Activated B cell treated with CpG ODN at 0.5 μM for 24 hours (primary cell): ENCODE measurements at regions not wholly inside any gene's neighbourhood (a gene's known extent, or its start where the extent isn't known, plus 50 kb on each side); places are given as distances from the start of the nearest gene placed in this dataset.

ENCODE experiments used
- ATAC-seq: fragments of 200-7000 bp; cut with Tn5 transposase; one replicate; pipeline ENCODE4 v1.10.0; 2021; ENCODE audit warnings: low read depth, mild to moderate bottlenecking, moderate library complexity
- CTCF ChIA-PET: fragments of 350-600 bp; sonication (Branson Sonifier 250); formaldehyde crosslinking; loops from one replicate; lab custom pipeline; 2021; ENCODE audit warnings: antibody characterized with exemption; lab: Charles Lee
- POLR2A ChIA-PET: fragments of 350-600 bp; sonication (Branson Sonifier 250); formaldehyde crosslinking; loops from one replicate; lab custom pipeline; 2021; ENCODE audit warnings: antibody characterized with exemption; lab: Charles Lee
- DNase-seq: peaks from one replicate; pipeline ENCODE4 v3.0.0; 2022
- H3K27ac Mint-ChIP-seq: one replicate; pipeline ENCODE4 v1.8.0; 2020; ENCODE audit warnings: mixed read lengths
- H3K27me3 Mint-ChIP-seq: one replicate; pipeline ENCODE4 v1.8.0; 2021; ENCODE audit warnings: mixed read lengths
- H3K36me3 Mint-ChIP-seq: one replicate; pipeline ENCODE4 v1.8.0; 2021; ENCODE audit warnings: low read depth, mixed read lengths
- H3K4me1 Mint-ChIP-seq: one replicate; pipeline ENCODE4 v1.8.0; 2021; ENCODE audit warnings: mixed read lengths
- H3K4me3 Mint-ChIP-seq: one replicate; pipeline ENCODE4 v1.8.0; 2020; ENCODE audit warnings: mild to moderate bottlenecking, mixed read lengths
- H3K9me3 Mint-ChIP-seq: one replicate; pipeline ENCODE4 v1.8.0; 2020; ENCODE audit warnings: mixed read lengths
- CTCF ChIP-seq: fragments of 200-600 bp; IDR thresholded peaks from one replicate; pipeline ENCODE4 v1.8.0; 2022; ENCODE audit warnings: antibody characterized with exemption, mild to moderate bottlenecking
- intact Hi-C: fragments of 100-400 bp; cut with micrococcal nuclease; formaldehyde crosslinking; loops from one replicate; pipeline ENCODE4 v1.15.1; 2024

- TF ChIP-seq CTCF, result no peak
- ChIA-PET CTCF (interaction anchor here (0.6 to 2.0 kb wide), 9 partner anchors 8 to 1747 kb away, joined by 3 to 7 read pairs (median 4); no protein-coding TSS in a partner anchor), POLR2A (no interaction called here)
- DNase-seq, result peak; percentile 37
- intact Hi-C loops, result loop anchor here (1.0 kb wide), 1 partner anchor 484 kb away; no protein-coding TSS in a partner anchor
- no peak overlapping the region for H3K27ac Mint-ChIP-seq
- H3K4me3 Mint-ChIP-seq, result no peak overlapping the region
- no peaks in the 10 kb centered on the region for H3K4me1 Mint-ChIP-seq
- peaks cover 6% of the 10 kb centered on the region for H3K27me3 Mint-ChIP-seq
- peak; percentile 60 for ATAC-seq
- no peaks in the 10 kb centered on the region for H3K9me3 Mint-ChIP-seq
- H3K36me3 Mint-ChIP-seq, result no peaks in the 10 kb centered on the region
Observed at GRCh38 chr14:34322940-34323418, 139.1 kb downstream of the SPTSSA start.

GRCh38 chr14:34319140-34319539 lies 142.9 kb downstream of the SPTSSA start:
- no peak for TF ChIP-seq CTCF
- Mint-ChIP-seq H3K27me3 (peaks cover 16% of the 10 kb centered on the region), H3K27ac (no peak overlapping the region), H3K9me3 (no peaks in the 10 kb centered on the region), H3K4me1 (no peaks in the 10 kb centered on the region), H3K4me3 (no peak overlapping the region), H3K36me3 (no peaks in the 10 kb centered on the region)
- intact Hi-C loops, result no loop called here
- ChIA-PET CTCF (no interaction called here), POLR2A (no interaction called here)
- ATAC-seq (no peak), DNase-seq (no peak)

GRCh38 chr14:34318014-34318413 lies 144.0 kb downstream of the SPTSSA start:
- H3K27ac Mint-ChIP-seq, result no peak overlapping the region
- H3K9me3 Mint-ChIP-seq, result no peaks in the 10 kb centered on the region
- H3K27me3 Mint-ChIP-seq, result peaks cover 24% of the 10 kb centered on the region
- CTCF ChIA-PET, result interaction anchor here (0.9 to 1.1 kb wide), 2 partner anchors 10 to 11 kb away, joined by 3 read pairs; no protein-coding TSS in a partner anchor
- H3K4me3 Mint-ChIP-seq, result no peak overlapping the region
- ATAC-seq (no peak), DNase-seq (no peak)
- no peak for TF ChIP-seq CTCF
- H3K36me3 Mint-ChIP-seq, result no peaks in the 10 kb centered on the region
- intact Hi-C loops, result no loop called here
- H3K4me1 Mint-ChIP-seq, result no peaks in the 10 kb centered on the region
- POLR2A ChIA-PET, result no interaction called here

GRCh38 chr14:34310724-34311123 lies 151.3 kb downstream of the SPTSSA start:
- intact Hi-C loops, result no loop called here
- H3K27ac Mint-ChIP-seq, result no peak overlapping the region
- H3K4me1 Mint-ChIP-seq, result no peaks in the 10 kb centered on the region
- peaks cover 25% of the 10 kb centered on the region for H3K27me3 Mint-ChIP-seq
- H3K9me3 Mint-ChIP-seq, result no peaks in the 10 kb centered on the region
- no peak for ATAC-seq
- H3K4me3 Mint-ChIP-seq, result no peak overlapping the region
- ChIA-PET POLR2A (no interaction called here), CTCF (interaction anchor here (0.9 to 2.0 kb wide), 3 partner anchors 12 to 21 kb away, joined by 3 to 7 read pairs (median 3); no protein-coding TSS in a partner anchor)
- H3K36me3 Mint-ChIP-seq, result no peaks in the 10 kb centered on the region
- no peak for TF ChIP-seq CTCF
- DNase-seq, result no peak

GRCh38 chr14:34303811-34304210 lies 158.2 kb downstream of the SPTSSA start:
- TF ChIP-seq CTCF, result no peak
- Mint-ChIP-seq H3K9me3 (no peaks in the 10 kb centered on the region), H3K4me3 (no peak overlapping the region), H3K27me3 (peaks cover 3% of the 10 kb centered on the region), H3K36me3 (no peaks in the 10 kb centered on the region), H3K27ac (no peak overlapping the region), H3K4me1 (no peaks in the 10 kb centered on the region)
- intact Hi-C loops, result loop anchor here (5.0 kb wide), 1 partner anchor 467 kb away; no protein-coding TSS in a partner anchor
- CTCF ChIA-PET, result interaction anchor here (0.8 to 0.9 kb wide), 2 partner anchors 19 to 1726 kb away, joined by 3 read pairs; no protein-coding TSS in a partner anchor
- no peak for ATAC-seq
- POLR2A ChIA-PET, result no interaction called here
- no peak for DNase-seq
